Activated naive CD4-positive, alpha-beta T cell treated with anti-CD3 and anti-CD28 coated beads, Interleukin-2, amount 50 U/mL, for 24 hours (primary cell): ENCODE measurements at regions not wholly inside any gene's neighbourhood (a gene's known extent, or its start where the extent isn't known, plus 50 kb on each side); places are given as distances from the start of the nearest gene placed in this dataset.
"Not testable (repeated sequence)": the region's sequence is repeated elsewhere in the genome, so short reads cannot be mapped to it uniquely, and the experiment has no call there.

Experiments
- H3K27ac Mint-ChIP-seq: one replicate; pipeline ENCODE4 v1.8.0; 2021; ENCODE audit warnings: mild to moderate bottlenecking, mixed read lengths
- H3K27me3 Mint-ChIP-seq: one replicate; pipeline ENCODE4 v1.8.0; 2021; ENCODE audit warnings: mixed read lengths
- H3K36me3 Mint-ChIP-seq: one replicate; pipeline ENCODE4 v1.8.0; 2021; ENCODE audit warnings: mixed read lengths
- H3K4me1 Mint-ChIP-seq: one replicate; pipeline ENCODE4 v1.8.0; 2021; ENCODE audit warnings: mixed read lengths
- H3K4me3 Mint-ChIP-seq: one replicate; pipeline ENCODE4 v1.8.0; 2021; ENCODE audit warnings: mild to moderate bottlenecking, mixed read lengths
- H3K9me3 Mint-ChIP-seq: one replicate; pipeline ENCODE4 v1.8.0; 2021; ENCODE audit warnings: mixed read lengths

DNA sequence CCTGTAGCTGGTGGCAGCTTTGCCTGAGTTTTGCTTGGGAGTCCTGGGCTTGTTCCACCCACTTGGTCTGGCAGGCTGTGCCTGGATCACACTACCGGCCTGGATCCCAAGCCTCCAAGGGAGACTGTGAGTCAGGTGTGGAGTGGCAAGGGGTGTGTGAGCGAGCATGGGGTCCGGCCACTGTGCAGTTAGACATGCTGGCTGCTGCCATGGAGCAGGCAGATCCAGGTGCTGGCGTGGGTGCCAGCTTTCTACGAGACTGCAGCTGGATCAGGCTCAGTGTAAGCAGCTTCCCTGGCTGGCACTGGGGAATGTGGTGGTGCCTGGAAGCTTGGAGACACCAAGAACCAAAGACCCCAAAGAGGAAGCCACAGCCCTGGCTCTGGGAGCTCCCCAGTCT is 102.0 kb upstream of the BNIP2 start:
- Mint-ChIP-seq H3K4me3 (peak overlapping the region; percentile 23), H3K9me3 (no peaks in the 10 kb centered on the region), H3K27ac (peak overlapping the region; percentile 64), H3K36me3 (no peaks in the 10 kb centered on the region), H3K27me3 (no peaks in the 10 kb centered on the region), H3K4me1 (peaks cover 65% of the 10 kb centered on the region)

DNA sequence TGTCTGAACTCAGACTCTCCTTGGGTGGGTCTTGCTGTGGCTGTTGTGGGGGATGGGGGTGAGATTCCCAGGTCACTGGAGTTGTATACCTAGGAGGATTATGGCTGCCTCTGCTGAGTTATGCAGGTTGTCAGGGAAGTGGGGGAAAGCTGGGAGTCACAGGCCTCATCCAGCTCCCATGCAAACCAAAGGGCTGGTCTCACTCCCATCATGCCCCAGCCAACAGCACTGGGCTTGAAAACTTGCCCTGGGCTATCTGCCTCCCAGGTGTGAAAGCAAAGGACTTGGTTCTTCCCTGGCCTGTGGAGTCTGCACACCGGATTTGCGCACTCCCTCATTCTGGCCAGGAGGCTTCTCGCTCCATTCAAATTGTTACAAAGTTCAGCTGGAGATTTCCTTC is 97.3 kb upstream of the BNIP2 start:
- H3K27me3 Mint-ChIP-seq, H3K4me3 Mint-ChIP-seq, H3K36me3 Mint-ChIP-seq, H3K9me3 Mint-ChIP-seq, H3K27ac Mint-ChIP-seq: not testable (repeated sequence)
- H3K4me1 Mint-ChIP-seq = peaks cover 54% of the 10 kb centered on the region

DNA sequence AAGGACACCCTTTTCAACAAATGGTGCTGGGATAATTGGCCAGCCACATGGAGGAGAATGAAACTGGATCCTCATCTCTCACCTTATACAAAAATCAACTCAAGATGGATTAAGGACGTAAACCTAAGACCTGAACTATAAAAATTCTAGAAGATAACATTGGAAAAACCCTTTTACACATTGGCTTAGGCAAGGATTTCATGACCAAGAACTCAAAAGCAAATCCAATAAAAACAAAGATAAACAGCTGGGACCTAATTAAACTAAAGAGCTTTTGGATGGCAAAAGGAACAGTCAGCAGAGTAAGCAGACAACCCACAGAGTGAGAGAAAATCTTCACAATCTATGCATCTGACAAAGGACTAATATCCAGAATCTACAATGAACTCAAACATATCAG is 96.9 kb upstream of the BNIP2 start:
- H3K4me3 Mint-ChIP-seq, H3K9me3 Mint-ChIP-seq, H3K27ac Mint-ChIP-seq, H3K36me3 Mint-ChIP-seq, H3K27me3 Mint-ChIP-seq: not testable (repeated sequence)
- peaks cover 51% of the 10 kb centered on the region for H3K4me1 Mint-ChIP-seq

DNA sequence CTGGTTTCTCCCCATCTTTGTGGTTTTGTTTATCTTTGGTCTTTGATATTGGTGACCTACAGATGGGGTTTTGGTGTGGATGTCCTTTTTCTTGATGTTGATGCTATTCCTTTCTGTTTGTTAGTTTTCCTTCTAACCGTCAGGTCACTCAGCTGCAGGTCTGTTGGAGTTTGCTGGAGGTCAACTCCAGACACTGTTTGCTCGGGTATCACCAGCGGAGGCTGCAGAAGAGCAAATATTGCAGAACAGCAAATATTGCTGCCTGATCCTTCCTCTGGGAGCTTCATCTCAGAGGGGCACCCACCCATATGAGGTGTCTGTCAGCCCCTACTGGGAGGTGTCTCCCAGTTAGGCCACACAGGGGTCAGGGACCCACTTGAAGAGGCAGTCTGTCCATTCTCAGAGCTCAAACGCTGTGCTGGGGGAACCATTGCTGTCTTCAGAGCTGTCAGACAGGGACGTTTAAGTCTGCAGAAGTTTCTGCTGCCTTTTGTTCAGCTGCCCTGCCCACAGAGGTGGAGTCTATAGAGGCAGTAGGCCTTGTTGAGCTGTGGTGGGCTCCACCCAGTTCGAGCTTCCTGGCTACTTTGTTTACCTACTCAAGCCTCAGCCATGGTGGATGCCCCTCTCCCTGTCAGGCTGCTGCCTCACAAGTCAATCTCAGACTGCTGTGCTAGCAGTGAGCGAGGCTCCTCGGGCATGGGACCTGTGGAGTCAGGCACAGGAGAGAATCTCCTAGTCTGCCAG is 94.8 kb upstream of the BNIP2 start:
- H3K27me3 Mint-ChIP-seq, H3K9me3 Mint-ChIP-seq, H3K27ac Mint-ChIP-seq, H3K36me3 Mint-ChIP-seq, H3K4me3 Mint-ChIP-seq: not testable (repeated sequence)
- H3K4me1 Mint-ChIP-seq = peaks cover 38% of the 10 kb centered on the region

DNA sequence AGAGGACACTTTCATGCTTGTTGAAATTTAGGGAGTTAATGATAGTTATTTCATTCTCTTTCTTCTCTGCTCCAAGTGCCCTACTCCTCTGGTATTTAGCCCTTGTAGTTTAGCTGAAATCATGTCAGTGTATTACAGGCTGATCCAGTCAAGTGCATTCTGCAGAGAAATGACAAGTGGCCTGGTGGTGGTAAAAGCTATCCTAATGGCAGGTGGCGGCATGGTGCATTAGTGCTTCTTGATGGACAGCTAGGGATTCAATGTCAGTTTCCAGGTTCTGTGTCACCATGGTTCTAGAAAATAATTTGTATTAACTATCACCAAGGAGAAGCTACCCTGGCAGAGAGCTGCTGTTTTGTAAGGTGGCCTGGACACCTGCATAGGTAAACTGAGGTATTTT is 90.0 kb upstream of the BNIP2 start:
- Mint-ChIP-seq H3K4me3 (no peak overlapping the region), H3K36me3 (peaks cover 2% of the 10 kb centered on the region), H3K27me3 (no peaks in the 10 kb centered on the region), H3K4me1 (peaks cover 15% of the 10 kb centered on the region), H3K9me3 (peaks cover 5% of the 10 kb centered on the region), H3K27ac (no peak overlapping the region)

DNA sequence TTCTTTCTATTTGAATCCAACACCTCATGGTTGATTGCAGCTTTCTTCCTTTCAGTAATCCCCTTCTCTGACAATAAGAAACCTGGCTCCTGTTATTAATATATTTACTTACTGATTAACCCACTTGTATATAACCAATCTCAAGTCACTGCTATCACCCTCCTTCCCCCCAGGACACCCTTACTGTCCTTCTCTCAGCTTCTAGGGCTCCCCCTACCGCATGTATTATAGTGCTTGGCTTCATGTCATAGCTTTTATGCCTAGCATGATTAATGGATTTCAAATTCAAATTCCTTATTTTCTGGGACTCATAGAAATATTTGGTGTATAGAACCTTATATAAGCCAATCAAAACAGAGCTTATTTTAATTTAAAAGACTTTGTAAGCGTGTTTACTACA is 75.7 kb upstream of the BNIP2 start:
- Mint-ChIP-seq H3K27me3 (no peaks in the 10 kb centered on the region), H3K9me3 (no peaks in the 10 kb centered on the region), H3K4me3 (no peak overlapping the region), H3K27ac (no peak overlapping the region), H3K36me3 (no peaks in the 10 kb centered on the region), H3K4me1 (peaks cover 12% of the 10 kb centered on the region)

DNA sequence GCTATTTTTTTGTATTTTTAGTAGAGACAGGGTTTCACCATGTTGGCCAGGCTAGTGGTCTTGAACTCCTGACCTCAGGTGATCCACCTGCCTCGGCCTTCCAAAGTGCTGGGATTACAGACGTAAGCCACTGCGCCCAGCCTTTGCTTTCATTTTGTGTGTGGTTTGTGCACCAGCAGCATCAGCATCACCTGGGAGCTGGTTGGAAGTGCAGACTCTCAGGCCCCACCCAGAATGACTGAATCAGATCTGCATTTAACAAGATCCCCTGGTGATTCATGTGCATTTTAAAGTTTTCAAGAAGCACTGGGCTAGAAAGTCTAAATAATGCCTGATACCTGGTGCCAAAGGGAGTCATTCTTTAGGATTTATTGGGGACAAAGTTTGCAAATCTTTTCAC is 73.4 kb upstream of the BNIP2 start:
- Mint-ChIP-seq H3K27ac (no peak overlapping the region), H3K27me3 (no peaks in the 10 kb centered on the region), H3K36me3 (no peaks in the 10 kb centered on the region), H3K4me3 (no peak overlapping the region), H3K4me1 (peaks cover 12% of the 10 kb centered on the region), H3K9me3 (no peaks in the 10 kb centered on the region)

DNA sequence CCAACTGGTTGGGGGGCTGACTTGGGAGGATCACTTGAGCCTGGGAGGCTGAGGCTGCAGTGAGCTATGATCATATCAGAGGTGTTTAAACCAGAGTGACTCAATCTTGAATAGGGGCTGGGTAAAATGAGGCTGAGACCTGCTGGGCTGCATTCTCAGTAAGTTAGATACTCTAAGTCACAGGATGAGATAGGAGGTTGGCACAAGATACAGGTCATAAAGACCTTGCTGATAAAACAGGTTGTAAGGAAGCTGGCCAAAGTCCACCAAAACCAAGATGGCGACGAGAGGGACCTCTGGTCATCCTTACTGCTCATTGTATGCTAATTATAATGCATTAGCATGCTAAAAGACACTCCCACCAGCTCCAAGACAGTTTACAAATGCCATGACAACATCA is 71.1 kb upstream of the BNIP2 start:
- not testable (repeated sequence) for H3K27me3 Mint-ChIP-seq, H3K9me3 Mint-ChIP-seq, H3K36me3 Mint-ChIP-seq, H3K27ac Mint-ChIP-seq, H3K4me3 Mint-ChIP-seq
- H3K4me1 Mint-ChIP-seq = peaks cover 12% of the 10 kb centered on the region

DNA sequence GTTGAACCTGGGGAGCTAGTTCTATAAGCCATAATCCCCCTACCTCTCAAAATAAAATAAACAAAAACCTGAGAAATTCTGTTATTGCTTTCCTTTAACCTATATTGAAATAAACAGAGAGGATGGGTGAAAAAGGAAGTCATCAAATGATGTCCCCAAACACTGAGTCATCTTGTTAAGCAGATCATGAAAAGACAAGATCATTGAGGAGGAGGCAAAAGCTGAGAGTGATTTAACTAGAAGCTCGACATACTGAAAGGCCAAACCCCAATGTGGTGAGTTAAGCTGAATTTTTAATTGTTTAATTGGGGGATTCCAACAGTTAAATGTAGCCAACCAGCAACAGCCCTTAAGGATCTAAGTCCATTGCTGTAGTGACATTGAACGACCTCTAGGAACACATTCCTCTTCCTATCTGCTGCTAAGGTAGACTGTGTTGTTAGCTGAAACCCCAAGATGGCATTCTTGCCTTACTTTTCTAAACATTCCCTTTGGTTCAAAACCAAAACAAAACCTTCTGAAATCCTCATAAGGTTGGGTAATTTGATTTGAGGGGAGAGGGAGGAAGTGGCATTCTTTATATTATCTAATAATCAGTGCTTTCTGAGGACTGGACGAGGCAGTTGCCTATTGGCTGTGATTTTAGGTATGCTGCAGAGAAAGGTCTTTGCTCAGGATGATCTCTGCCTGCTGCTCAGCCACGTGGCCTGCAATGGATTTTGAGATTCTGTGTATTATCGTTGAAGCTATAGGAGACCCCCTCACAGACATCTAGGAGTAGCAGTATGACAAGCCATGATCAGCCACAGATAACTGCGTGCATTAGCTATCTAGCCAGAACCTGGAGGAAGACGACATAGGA is 62.7 kb upstream of the BNIP2 start:
- Mint-ChIP-seq H3K4me1 (peaks cover 14% of the 10 kb centered on the region), H3K4me3 (no peak overlapping the region), H3K9me3 (no peaks in the 10 kb centered on the region), H3K27me3 (no peaks in the 10 kb centered on the region), H3K27ac (no peak overlapping the region), H3K36me3 (no peaks in the 10 kb centered on the region)

DNA sequence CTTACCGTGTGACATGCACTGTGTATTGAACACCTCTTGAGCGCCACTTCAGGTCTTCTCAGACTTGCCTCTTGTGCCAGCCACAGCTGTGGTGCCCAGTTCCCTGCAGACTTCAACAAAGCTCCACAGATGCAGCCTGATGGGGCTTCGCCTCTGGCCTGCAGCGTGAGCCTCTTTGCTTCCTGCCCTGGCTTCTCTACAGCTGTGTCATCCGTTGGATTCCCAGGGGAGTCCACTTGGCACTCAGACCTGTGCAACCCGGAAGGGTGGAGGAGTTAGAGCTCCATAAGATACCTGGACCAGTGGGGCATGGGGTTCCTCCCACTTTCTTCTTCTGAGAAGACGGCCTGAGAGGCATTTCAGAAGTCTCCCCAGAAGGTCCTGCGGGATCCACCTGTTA is 57.7 kb upstream of the BNIP2 start:
- Mint-ChIP-seq H3K36me3 (no peaks in the 10 kb centered on the region), H3K27ac (no peak overlapping the region), H3K27me3 (peaks cover 1% of the 10 kb centered on the region), H3K4me1 (peaks cover 1% of the 10 kb centered on the region), H3K9me3 (no peaks in the 10 kb centered on the region), H3K4me3 (no peak overlapping the region)

DNA sequence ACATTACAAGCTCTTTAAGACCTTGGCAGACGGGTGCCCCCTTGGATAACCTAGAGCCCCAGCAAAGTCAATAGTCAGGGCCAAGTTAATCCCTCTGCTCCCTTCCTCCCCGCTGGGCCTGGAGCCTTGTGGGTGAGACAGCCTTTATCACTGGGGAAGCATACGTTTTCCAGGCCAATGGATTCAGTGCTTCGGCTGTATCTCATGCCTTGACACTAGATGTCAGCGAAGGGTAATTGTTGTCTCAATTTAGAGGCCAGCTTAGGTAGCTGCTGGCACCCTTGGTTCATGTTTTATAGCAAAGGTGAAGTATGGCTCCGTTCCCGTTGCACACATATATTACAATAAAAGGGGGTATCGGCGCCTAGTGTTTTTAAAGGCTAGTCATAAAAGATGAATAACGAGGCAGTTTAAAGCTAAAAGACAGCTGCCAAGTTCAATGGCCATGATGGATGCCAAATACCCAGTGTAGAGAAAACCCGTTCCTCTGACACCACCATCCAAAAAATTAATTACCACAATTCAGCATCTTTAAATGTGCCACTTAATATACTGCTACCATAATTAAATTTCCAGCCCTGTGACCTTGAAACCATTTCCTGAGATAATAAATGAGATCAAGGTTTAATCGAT is 52.3 kb upstream of the BNIP2 start:
- no peaks in the 10 kb centered on the region for H3K9me3 Mint-ChIP-seq
- H3K36me3 Mint-ChIP-seq = no peaks in the 10 kb centered on the region
- peaks cover 4% of the 10 kb centered on the region for H3K27me3 Mint-ChIP-seq
- no peaks in the 10 kb centered on the region for H3K4me1 Mint-ChIP-seq
- no peak overlapping the region for H3K27ac Mint-ChIP-seq
- no peak overlapping the region for H3K4me3 Mint-ChIP-seq

DNA sequence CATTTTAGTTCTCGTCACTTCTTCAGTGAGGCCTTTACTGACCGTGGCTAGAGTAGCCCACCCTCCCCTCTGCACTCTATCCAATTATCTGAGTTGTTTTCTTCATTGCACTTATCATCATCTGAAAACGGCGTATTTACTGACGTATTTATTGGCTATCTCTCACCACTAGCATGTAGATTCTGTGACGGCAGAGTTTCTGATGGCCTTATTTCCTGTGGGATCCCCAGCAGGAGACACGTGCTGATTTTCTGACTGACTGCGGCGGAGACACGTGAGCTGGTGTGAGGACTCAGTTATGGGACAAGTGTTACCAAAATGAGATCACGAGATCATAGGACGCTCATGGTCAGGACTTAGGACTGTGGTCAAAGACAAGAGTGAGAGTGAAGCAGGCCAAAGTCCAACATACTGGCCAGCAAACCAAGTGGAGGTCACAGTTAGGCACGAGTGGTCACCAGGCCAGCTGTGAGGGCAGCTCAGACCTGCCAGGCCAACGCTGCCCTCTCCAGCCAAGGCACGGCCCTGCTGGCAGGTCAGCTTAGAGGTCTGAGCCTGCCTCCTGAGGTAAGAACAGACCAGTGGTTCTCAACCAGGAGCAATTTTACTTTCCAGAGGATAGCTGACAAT is 50.6 kb upstream of the BNIP2 start:
- peaks cover 4% of the 10 kb centered on the region for H3K27me3 Mint-ChIP-seq
- H3K36me3 Mint-ChIP-seq = no peaks in the 10 kb centered on the region
- no peaks in the 10 kb centered on the region for H3K9me3 Mint-ChIP-seq
- H3K4me1 Mint-ChIP-seq = no peaks in the 10 kb centered on the region
- H3K4me3 Mint-ChIP-seq = no peak overlapping the region
- H3K27ac Mint-ChIP-seq = no peak overlapping the region
